ENCODE measurements at regions not wholly inside any gene's neighbourhood (a gene's known extent, or its start where the extent isn't known, plus 50 kb on each side); places are given as distances from the start of the nearest gene placed in this dataset.

- Histone ChIP-seq H3K4me1 (ENCODE audit: control insufficient read depth, insufficient read depth, low read length) (peaks cover 17% of the 10 kb centered on the region), H3K36me3 (ENCODE audit: control insufficient read depth, insufficient read depth, low read length) (no peaks in the 10 kb centered on the region), H3K9me3 (ENCODE audit: control insufficient read depth, low read length) (no peaks in the 10 kb centered on the region), H3K27me3 (ENCODE audit: control insufficient read depth, insufficient read depth, low read length) (no peaks in the 10 kb centered on the region), H3K4me3 (ENCODE audit: low read length) (no peak overlapping the region), H3K9ac (ENCODE audit: low read length) (no peak overlapping the region)
Observed at GRCh38 chr1:58869638-58870297, 85.9 kb upstream of the JUN start.

GRCh38 chr1:58870298-58870676 lies 86.4 kb upstream of the JUN start:
- peaks cover 22% of the 10 kb centered on the region for H3K4me1 ChIP-seq (ENCODE audit: control insufficient read depth, insufficient read depth, low read length)
- H3K36me3 ChIP-seq (ENCODE audit: control insufficient read depth, insufficient read depth, low read length), result no peaks in the 10 kb centered on the region
- H3K27me3 ChIP-seq (ENCODE audit: control insufficient read depth, insufficient read depth, low read length), result no peaks in the 10 kb centered on the region
- H3K9me3 ChIP-seq (ENCODE audit: control insufficient read depth, low read length), result no peaks in the 10 kb centered on the region
- H3K4me3 ChIP-seq (ENCODE audit: low read length), result no peak overlapping the region
- H3K9ac ChIP-seq (ENCODE audit: low read length), result no peak overlapping the region

- Histone ChIP-seq H3K9ac (ENCODE audit: low read length) (peak overlapping the region; percentile 45), H3K36me3 (ENCODE audit: control insufficient read depth, insufficient read depth, low read length) (no peaks in the 10 kb centered on the region), H3K4me1 (ENCODE audit: control insufficient read depth, insufficient read depth, low read length) (peaks cover 32% of the 10 kb centered on the region), H3K9me3 (ENCODE audit: control insufficient read depth, low read length) (no peaks in the 10 kb centered on the region), H3K27me3 (ENCODE audit: control insufficient read depth, insufficient read depth, low read length) (no peaks in the 10 kb centered on the region), H3K4me3 (ENCODE audit: low read length) (no peak overlapping the region)
Observed at GRCh38 chr1:58874342-58874741, 90.5 kb upstream of the JUN start.

GRCh38 chr1:58874757-58875755 lies 91.2 kb upstream of the JUN start:
- Histone ChIP-seq H3K9ac (ENCODE audit: low read length) (peak overlapping the region; percentile 45), H3K4me3 (ENCODE audit: low read length) (no peak overlapping the region), H3K36me3 (ENCODE audit: control insufficient read depth, insufficient read depth, low read length) (no peaks in the 10 kb centered on the region)

GRCh38 chr1:58879464-58879863 lies 95.6 kb upstream of the JUN start:
- Histone ChIP-seq H3K27me3 (ENCODE audit: control insufficient read depth, insufficient read depth, low read length) (no peaks in the 10 kb centered on the region), H3K9me3 (ENCODE audit: control insufficient read depth, low read length) (no peaks in the 10 kb centered on the region), H3K36me3 (ENCODE audit: control insufficient read depth, insufficient read depth, low read length) (no peaks in the 10 kb centered on the region), H3K4me1 (ENCODE audit: control insufficient read depth, insufficient read depth, low read length) (peaks cover 52% of the 10 kb centered on the region), H3K9ac (ENCODE audit: low read length) (no peak overlapping the region), H3K4me3 (ENCODE audit: low read length) (no peak overlapping the region)

More at GRCh38 chr1:58874757-58875755, 91.2 kb upstream of the JUN start:
- peaks cover 32% of the 10 kb centered on the region for H3K4me1 ChIP-seq (ENCODE audit: control insufficient read depth, insufficient read depth, low read length)
- no peaks in the 10 kb centered on the region for H3K9me3 ChIP-seq (ENCODE audit: control insufficient read depth, low read length)
- no peaks in the 10 kb centered on the region for H3K27me3 ChIP-seq (ENCODE audit: control insufficient read depth, insufficient read depth, low read length)

- Histone ChIP-seq H3K9ac (ENCODE audit: low read length) (no peak overlapping the region), H3K36me3 (ENCODE audit: control insufficient read depth, insufficient read depth, low read length) (no peaks in the 10 kb centered on the region), H3K9me3 (ENCODE audit: control insufficient read depth, low read length) (no peaks in the 10 kb centered on the region), H3K4me3 (ENCODE audit: low read length) (no peak overlapping the region), H3K4me1 (ENCODE audit: control insufficient read depth, insufficient read depth, low read length) (peaks cover 52% of the 10 kb centered on the region), H3K27me3 (ENCODE audit: control insufficient read depth, insufficient read depth, low read length) (no peaks in the 10 kb centered on the region)
Observed at GRCh38 chr1:58880592-58880991, 96.7 kb upstream of the JUN start.

- H3K4me1 ChIP-seq (ENCODE audit: control insufficient read depth, insufficient read depth, low read length), result peaks cover 55% of the 10 kb centered on the region
Observed at GRCh38 chr1:58881471-58881994, 97.7 kb upstream of the JUN start.

GRCh38 chr1:58882322-58882948 lies 98.6 kb upstream of the JUN start:
- H3K9me3 ChIP-seq (ENCODE audit: control insufficient read depth, low read length), result no peaks in the 10 kb centered on the region
- H3K4me1 ChIP-seq (ENCODE audit: control insufficient read depth, insufficient read depth, low read length), result peaks cover 63% of the 10 kb centered on the region
- no peak overlapping the region for H3K4me3 ChIP-seq (ENCODE audit: low read length)
- H3K27me3 ChIP-seq (ENCODE audit: control insufficient read depth, insufficient read depth, low read length), result no peaks in the 10 kb centered on the region
- H3K36me3 ChIP-seq (ENCODE audit: control insufficient read depth, insufficient read depth, low read length), result no peaks in the 10 kb centered on the region
- H3K9ac ChIP-seq (ENCODE audit: low read length), result no peak overlapping the region

More at GRCh38 chr1:58881471-58881994, 97.7 kb upstream of the JUN start:
- Histone ChIP-seq H3K36me3 (ENCODE audit: control insufficient read depth, insufficient read depth, low read length) (no peaks in the 10 kb centered on the region), H3K9me3 (ENCODE audit: control insufficient read depth, low read length) (no peaks in the 10 kb centered on the region), H3K27me3 (ENCODE audit: control insufficient read depth, insufficient read depth, low read length) (no peaks in the 10 kb centered on the region), H3K4me3 (ENCODE audit: low read length) (no peak overlapping the region), H3K9ac (ENCODE audit: low read length) (no peak overlapping the region)

- H3K36me3 ChIP-seq (ENCODE audit: control insufficient read depth, insufficient read depth, low read length), result no peaks in the 10 kb centered on the region
- no peak overlapping the region for H3K9ac ChIP-seq (ENCODE audit: low read length)
- H3K27me3 ChIP-seq (ENCODE audit: control insufficient read depth, insufficient read depth, low read length), result no peaks in the 10 kb centered on the region
- no peaks in the 10 kb centered on the region for H3K9me3 ChIP-seq (ENCODE audit: control insufficient read depth, low read length)
- H3K4me3 ChIP-seq (ENCODE audit: low read length), result no peak overlapping the region
- peaks cover 63% of the 10 kb centered on the region for H3K4me1 ChIP-seq (ENCODE audit: control insufficient read depth, insufficient read depth, low read length)
Observed at GRCh38 chr1:58883037-58883887, 99.4 kb upstream of the JUN start.

- Histone ChIP-seq H3K27me3 (ENCODE audit: control insufficient read depth, insufficient read depth, low read length) (no peaks in the 10 kb centered on the region), H3K9me3 (ENCODE audit: control insufficient read depth, low read length) (no peaks in the 10 kb centered on the region), H3K4me1 (ENCODE audit: control insufficient read depth, insufficient read depth, low read length) (peaks cover 63% of the 10 kb centered on the region), H3K4me3 (ENCODE audit: low read length) (no peak overlapping the region), H3K9ac (ENCODE audit: low read length) (no peak overlapping the region), H3K36me3 (ENCODE audit: control insufficient read depth, insufficient read depth, low read length) (no peaks in the 10 kb centered on the region)
Observed at GRCh38 chr1:58883888-58884482, 100.1 kb upstream of the JUN start.
